ENCODE measurements at regions not wholly inside any gene's neighbourhood (a gene's known extent, or its start where the extent isn't known, plus 50 kb on each side); places are given as distances from the start of the nearest gene placed in this dataset.

DNA sequence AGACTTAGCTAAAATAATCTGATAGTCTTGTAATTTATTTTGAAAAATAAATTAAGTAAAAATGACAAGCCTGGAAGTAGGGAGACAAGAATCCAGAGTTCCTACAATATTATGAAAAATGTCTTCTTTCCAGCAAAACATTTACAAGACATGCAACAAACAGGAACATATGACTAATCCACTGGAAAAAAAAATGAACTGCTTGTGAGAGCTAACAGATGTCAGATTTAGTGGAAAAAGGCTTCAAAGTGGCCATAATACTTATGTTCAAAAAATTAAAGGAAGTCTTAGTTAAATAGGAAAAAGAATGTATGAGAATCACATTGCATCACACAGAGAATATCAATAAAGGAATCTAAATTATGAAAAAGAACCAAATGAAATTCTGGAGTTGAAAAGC lies 2082.0 kb upstream of the PCDH20 start:
- TF ChIP-seq, protein P1, sequence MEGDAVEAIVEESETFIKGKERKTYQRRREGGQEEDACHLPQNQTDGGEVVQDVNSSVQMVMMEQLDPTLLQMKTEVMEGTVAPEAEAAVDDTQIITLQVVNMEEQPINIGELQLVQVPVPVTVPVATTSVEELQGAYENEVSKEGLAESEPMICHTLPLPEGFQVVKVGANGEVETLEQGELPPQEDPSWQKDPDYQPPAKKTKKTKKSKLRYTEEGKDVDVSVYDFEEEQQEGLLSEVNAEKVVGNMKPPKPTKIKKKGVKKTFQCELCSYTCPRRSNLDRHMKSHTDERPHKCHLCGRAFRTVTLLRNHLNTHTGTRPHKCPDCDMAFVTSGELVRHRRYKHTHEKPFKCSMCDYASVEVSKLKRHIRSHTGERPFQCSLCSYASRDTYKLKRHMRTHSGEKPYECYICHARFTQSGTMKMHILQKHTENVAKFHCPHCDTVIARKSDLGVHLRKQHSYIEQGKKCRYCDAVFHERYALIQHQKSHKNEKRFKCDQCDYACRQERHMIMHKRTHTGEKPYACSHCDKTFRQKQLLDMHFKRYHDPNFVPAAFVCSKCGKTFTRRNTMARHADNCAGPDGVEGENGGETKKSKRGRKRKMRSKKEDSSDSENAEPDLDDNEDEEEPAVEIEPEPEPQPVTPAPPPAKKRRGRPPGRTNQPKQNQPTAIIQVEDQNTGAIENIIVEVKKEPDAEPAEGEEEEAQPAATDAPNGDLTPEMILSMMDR (IDR thresholded peaks at IDR 0.05; ENCODE audit: borderline replicate concordance, insufficient read depth, low read depth, low read length): no peak
- no peak overlapping the region for H3K4me3 ChIP-seq (ENCODE audit: low read depth, low read length)

DNA sequence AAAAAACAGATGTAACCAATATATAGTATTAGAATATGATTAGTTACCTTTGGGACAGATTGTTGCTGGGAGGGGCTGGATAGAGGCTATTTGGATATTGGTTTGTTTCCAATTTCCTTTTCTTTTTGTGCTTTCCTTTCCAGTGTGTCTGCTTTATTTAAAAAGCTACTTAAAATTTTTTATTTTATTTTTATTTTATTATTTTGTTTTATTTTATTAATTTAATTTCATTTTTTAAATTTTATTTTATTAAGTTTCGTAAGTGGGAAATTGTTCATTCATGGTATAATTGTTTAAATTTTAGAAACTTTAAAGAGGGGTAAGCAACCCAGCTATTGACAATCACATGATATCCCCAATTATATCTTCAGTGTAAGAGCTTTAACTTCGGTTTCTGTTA lies 2077.0 kb upstream of the PCDH20 start:
- TF ChIP-seq, protein P1 (IDR thresholded peaks at IDR 0.05; ENCODE audit: borderline replicate concordance, insufficient read depth, low read depth, low read length): no peak

DNA sequence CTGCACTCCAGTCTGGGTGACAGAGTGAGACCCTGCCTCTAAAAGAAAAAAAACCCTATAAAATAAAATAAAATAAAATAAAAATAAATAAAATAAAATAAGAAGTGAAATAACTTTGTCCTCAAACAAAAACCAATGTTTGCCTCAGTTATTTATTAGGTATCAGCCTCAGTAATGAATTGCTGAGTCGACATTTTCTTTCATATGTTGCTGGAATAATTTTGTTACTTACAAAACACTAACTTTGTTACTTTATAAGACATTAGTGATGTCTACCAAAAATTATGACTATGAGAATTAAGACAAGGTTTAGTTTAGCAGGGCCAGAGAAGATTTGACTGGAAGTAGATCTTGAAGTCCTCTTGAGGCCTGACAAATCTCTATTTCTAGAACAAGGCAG lies 2074.5 kb upstream of the PCDH20 start:
- no peak overlapping the region for H3K4me3 ChIP-seq (ENCODE audit: low read depth, low read length)
- TF ChIP-seq, protein P1 (IDR thresholded peaks at IDR 0.05; ENCODE audit: borderline replicate concordance, insufficient read depth, low read depth, low read length): no peak

More for the DNA sequence above, 2077.0 kb upstream of the PCDH20 start:
- H3K4me3 ChIP-seq (ENCODE audit: low read depth, low read length): no peak overlapping the region

DNA sequence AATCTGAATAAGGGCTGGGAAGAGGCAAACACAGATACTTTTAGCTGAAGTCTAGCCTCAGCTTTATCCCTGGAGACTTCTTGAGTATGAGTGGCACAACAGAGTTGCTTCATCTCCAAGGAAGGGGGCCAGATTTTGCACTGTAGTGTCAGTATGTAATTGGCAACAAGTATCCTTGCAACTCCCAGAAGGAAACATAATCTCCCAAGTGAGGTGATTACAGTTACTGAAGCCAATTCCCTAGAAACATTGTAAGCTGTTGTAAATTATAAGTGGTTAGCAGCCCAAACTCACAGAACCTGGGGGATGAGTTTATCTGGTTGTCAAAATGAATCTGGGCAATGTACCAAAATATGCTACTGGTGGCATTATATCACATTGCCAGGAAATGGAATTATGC lies 2065.7 kb upstream of the PCDH20 start:
- TF ChIP-seq, protein P1 (IDR thresholded peaks at IDR 0.05; ENCODE audit: borderline replicate concordance, insufficient read depth, low read depth, low read length): no peak
- H3K4me3 ChIP-seq (ENCODE audit: low read depth, low read length): no peak overlapping the region

DNA sequence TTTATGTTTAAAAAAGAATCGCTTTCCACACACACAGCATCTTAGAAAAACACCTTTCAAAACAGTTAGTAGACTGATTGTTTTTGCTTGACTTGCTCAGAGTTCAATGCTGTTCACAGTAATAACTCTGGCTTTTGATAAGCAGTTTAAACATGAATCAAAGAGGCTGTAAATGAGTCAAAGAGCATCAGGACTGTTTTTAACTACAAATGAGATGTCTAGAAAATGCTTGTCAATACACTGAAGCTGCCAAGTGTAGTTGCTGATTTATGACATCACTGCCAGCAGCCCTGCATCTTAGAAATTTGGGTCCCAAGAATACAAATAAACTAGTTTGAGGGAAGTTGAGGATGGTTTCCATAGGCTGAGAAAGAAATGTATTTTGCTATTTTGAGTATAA lies 2057.1 kb upstream of the PCDH20 start:
- TF ChIP-seq, protein P1 (IDR thresholded peaks at IDR 0.05; ENCODE audit: borderline replicate concordance, insufficient read depth, low read depth, low read length): no peak
- H3K4me3 ChIP-seq (ENCODE audit: low read depth, low read length): no peak overlapping the region

DNA sequence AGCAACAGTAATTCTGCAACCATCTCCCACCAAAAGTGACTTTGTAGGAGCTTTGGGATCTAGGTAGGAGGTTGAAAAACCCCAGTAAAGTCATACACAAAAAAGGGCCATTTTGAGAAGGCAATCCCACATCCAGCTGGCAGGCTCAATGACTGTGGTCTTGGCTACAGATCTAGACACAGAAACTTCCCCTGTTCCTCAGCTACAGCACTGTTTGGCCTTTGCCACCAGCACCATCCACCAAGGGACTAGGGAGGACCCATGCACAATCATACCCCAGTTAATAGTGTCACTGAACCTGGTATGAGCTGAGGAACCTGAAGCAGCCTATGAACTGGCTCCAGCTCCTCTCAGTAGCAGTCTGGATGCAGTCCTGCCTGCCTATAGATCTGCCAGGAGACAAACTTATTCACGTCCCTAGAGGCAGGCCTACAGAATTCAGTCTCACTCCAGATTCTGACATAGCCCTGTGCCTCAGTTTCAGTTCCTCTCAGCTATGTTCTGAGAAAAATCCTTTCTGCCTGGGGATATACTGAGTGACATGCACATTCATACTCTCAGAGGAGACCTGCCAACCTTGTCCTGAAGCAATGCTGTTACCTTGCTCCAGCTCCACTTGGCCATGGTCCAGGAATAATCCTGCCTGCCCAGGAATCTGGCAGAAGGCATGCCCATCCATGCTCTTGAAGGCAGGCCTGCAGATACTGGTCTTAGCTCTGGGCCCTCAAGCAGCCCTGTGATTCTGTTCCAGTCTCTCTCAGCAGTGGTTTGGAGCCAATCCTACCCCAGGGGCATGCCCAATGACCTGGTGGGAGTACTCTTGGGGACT lies 2048.3 kb upstream of the PCDH20 start:
- H3K4me3 ChIP-seq (ENCODE audit: low read depth, low read length): no peak overlapping the region
- TF ChIP-seq, protein P1 (IDR thresholded peaks at IDR 0.05; ENCODE audit: borderline replicate concordance, insufficient read depth, low read depth, low read length): no peak

DNA sequence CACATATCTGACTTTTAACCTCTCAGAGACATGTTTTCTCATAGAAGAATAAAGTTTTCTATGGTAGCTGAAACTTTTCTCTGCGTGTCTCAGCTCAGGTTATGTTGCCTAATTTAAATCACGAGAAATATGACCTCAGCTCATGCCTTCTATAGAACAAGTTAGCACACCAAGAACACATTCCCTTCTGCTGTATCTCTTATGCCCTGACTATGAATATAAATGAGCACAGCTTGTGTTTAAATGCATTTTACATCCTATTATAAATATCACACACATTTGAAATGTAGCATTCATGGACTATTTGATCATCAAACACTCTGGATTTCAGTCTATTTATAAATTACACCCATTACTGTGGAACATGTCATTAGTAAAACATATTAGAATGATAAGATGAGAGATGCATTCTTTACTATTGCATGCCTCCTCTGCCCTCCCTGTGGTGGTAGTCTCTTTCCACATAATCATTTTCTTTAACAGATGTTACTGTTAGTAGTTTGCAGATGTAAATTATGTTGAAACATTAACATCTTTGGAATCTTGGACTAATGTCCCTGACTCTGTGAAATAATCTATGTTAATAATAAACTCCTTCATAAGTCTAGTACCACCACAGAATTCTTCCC lies 2044.9 kb upstream of the PCDH20 start:
- TF ChIP-seq, protein P1 (IDR thresholded peaks at IDR 0.05; ENCODE audit: borderline replicate concordance, insufficient read depth, low read depth, low read length): no peak
- H3K4me3 ChIP-seq (ENCODE audit: low read depth, low read length): no peak overlapping the region
